ENCODE measurements at regions not wholly inside any gene's neighbourhood (a gene's known extent, or its start where the extent isn't known, plus 50 kb on each side); places are given as distances from the start of the nearest gene placed in this dataset.

GRCh38 chr1:198829944-198830343, 191.1 kb downstream of the PTPRC start:
- Histone ChIP-seq H3K4me3 (no peak overlapping the region), H3K36me3 (no peaks in the 10 kb centered on the region), H3K27ac (replicated peaks in 1 of 4) (no peak overlapping the region), H3K27me3 (no peaks in the 10 kb centered on the region), H3K4me1 (peaks cover 0 to 15% (median 8%) of the 10 kb centered on the region in 4 donors), H3K9me3 (no peaks in the 10 kb centered on the region)
- TF ChIP-seq POLR2A (IDR thresholded peaks at IDR 0.05; ENCODE audit: low read depth) = no peak
- no peak for TF ChIP-seq EP300 (IDR thresholded peaks at IDR 0.05)
- no peak for TF ChIP-seq CTCF (IDR thresholded peaks at IDR 0.05)
- TF ChIP-seq POLR2AphosphoS5 (IDR thresholded peaks at IDR 0.05) = no peak
- intact Hi-C loops (cut with DNase I) = no loop called here
- WGBS = 93% methylated on average over 1 of the region's 1 CpG
- DNase-seq (ENCODE audit: extremely low spot score) = no peak

- Histone ChIP-seq H3K27ac (replicated peaks in 1 of 4) (no peak overlapping the region), H3K27me3 (no peaks in the 10 kb centered on the region), H3K36me3 (no peaks in the 10 kb centered on the region), H3K4me1 (peaks cover 0 to 15% (median 8%) of the 10 kb centered on the region in 4 donors), H3K4me3 (no peak overlapping the region), H3K9me3 (no peaks in the 10 kb centered on the region)
- DNase-seq (ENCODE audit: extremely low spot score) = no peak
- intact Hi-C loops (cut with DNase I) = no loop called here
- 71% methylated on average over 6 of the region's 6 CpGs for WGBS
- TF ChIP-seq POLR2A (IDR thresholded peaks at IDR 0.05; ENCODE audit: low read depth) = no peak
- no peak for TF ChIP-seq EP300 (IDR thresholded peaks at IDR 0.05)
- TF ChIP-seq CTCF (IDR thresholded peaks at IDR 0.05) = no peak
- TF ChIP-seq POLR2AphosphoS5 (IDR thresholded peaks at IDR 0.05) = no peak
Measured at GRCh38 chr1:198830412-198830811, 191.6 kb downstream of the PTPRC start.

- Histone ChIP-seq H3K9me3 (no peaks in the 10 kb centered on the region), H3K27ac (replicated peaks in 1 of 4) (no peak overlapping the region), H3K36me3 (no peaks in the 10 kb centered on the region), H3K4me1 (peaks cover 0 to 15% (median 8%) of the 10 kb centered on the region in 4 donors), H3K27me3 (no peaks in the 10 kb centered on the region), H3K4me3 (no peak overlapping the region)
- intact Hi-C loops (cut with DNase I) = no loop called here
- WGBS = 91% methylated on average over 6 of the region's 6 CpGs
- DNase-seq (ENCODE audit: extremely low spot score) = no peak
- TF ChIP-seq EP300 (IDR thresholded peaks at IDR 0.05) = no peak
- no peak for TF ChIP-seq POLR2AphosphoS5 (IDR thresholded peaks at IDR 0.05)
- no peak for TF ChIP-seq POLR2A (IDR thresholded peaks at IDR 0.05; ENCODE audit: low read depth)
- no peak for TF ChIP-seq CTCF (IDR thresholded peaks at IDR 0.05)
Measured at GRCh38 chr1:198833706-198834503, 195.1 kb downstream of the PTPRC start.

GRCh38 chr1:198837278-198838021, 198.6 kb downstream of the PTPRC start:
- H3K27me3 ChIP-seq = no peaks in the 10 kb centered on the region
- no peak overlapping the region for H3K27ac ChIP-seq (replicated peaks in 1 of 4)
- no peaks in the 10 kb centered on the region for H3K4me1 ChIP-seq
- WGBS = 84% methylated on average over 6 of the region's 6 CpGs
- no peaks in the 10 kb centered on the region for H3K36me3 ChIP-seq
- intact Hi-C loops (cut with DNase I) = no loop called here
- no peak for DNase-seq (ENCODE audit: extremely low spot score)
- H3K4me3 ChIP-seq = no peak overlapping the region
- no peaks in the 10 kb centered on the region for H3K9me3 ChIP-seq
- TF ChIP-seq EP300 (IDR thresholded peaks at IDR 0.05) (no peak), CTCF (IDR thresholded peaks at IDR 0.05) (no peak), POLR2A (IDR thresholded peaks at IDR 0.05; ENCODE audit: low read depth) (no peak), POLR2AphosphoS5 (IDR thresholded peaks at IDR 0.05) (no peak)
